SK-N-SH (cell line): ENCODE measurements at regions not wholly inside any gene's neighbourhood (a gene's known extent, or its start where the extent isn't known, plus 50 kb on each side); places are given as distances from the start of the nearest gene placed in this dataset.

Source experiments
- CTCF ChIP-seq: fragments of 200-600 bp; sonication (generic); IDR thresholded peaks from 2 replicates; pipeline ENCODE4 v1.6.1; 2017; ENCODE audit warnings: antibody characterized with exemption, mild to moderate bottlenecking, moderate library complexity
- EP300 ChIP-seq, 2 experiments: IDR thresholded peaks; 2 replicates each; pipeline versions ENCODE4 v1.4.0 to v1.6.1; 2012; ENCODE audit warnings: borderline replicate concordance in 1 of 2, low read depth in 1 of 2, low read length in 1 of 2
- MAX ChIP-seq: IDR thresholded peaks from 2 replicates; pipeline ENCODE4 v1.4.0; 2012; ENCODE audit warnings: low read depth
- MXI1 ChIP-seq: IDR thresholded peaks from 2 replicates; pipeline ENCODE4 v1.6.1; 2012; ENCODE audit warnings: mild to moderate bottlenecking, low read depth, low read length, improper control_type of control experiment
- TAF1 ChIP-seq: IDR thresholded peaks from 2 replicates; pipeline ENCODE4 v1.6.1; 2012; ENCODE audit warnings: low read depth, mild to moderate bottlenecking, low read length, moderate library complexity, borderline replicate concordance
- TEAD4 ChIP-seq: IDR thresholded peaks from 2 replicates; pipeline ENCODE4 v1.4.0; 2012; ENCODE audit warnings: mild to moderate bottlenecking, borderline replicate concordance; ENCODE audit not compliant: insufficient read depth
- ZBTB33 ChIP-seq: IDR thresholded peaks from 2 replicates; pipeline ENCODE4 v1.4.0; 2012; ENCODE audit warnings: low read depth, borderline replicate concordance

GRCh38 chr11:82663535-82663934 lies 70.1 kb downstream of the FAM181B start:
- TF ChIP-seq CTCF (no peak), ZBTB33 (no peak), TEAD4 (no peak), TAF1 (no peak), MAX (no peak), EP300 (IDR thresholded peaks at IDR 0.05; ENCODE audit: borderline replicate concordance in 1 of 2, low read depth in 1 of 2, low read length in 1 of 2) (no peak), MXI1 (no peak)
